ENCODE measurements at regions not wholly inside any gene's neighbourhood (a gene's known extent, or its start where the extent isn't known, plus 50 kb on each side); places are given as distances from the start of the nearest gene placed in this dataset.

DNA sequence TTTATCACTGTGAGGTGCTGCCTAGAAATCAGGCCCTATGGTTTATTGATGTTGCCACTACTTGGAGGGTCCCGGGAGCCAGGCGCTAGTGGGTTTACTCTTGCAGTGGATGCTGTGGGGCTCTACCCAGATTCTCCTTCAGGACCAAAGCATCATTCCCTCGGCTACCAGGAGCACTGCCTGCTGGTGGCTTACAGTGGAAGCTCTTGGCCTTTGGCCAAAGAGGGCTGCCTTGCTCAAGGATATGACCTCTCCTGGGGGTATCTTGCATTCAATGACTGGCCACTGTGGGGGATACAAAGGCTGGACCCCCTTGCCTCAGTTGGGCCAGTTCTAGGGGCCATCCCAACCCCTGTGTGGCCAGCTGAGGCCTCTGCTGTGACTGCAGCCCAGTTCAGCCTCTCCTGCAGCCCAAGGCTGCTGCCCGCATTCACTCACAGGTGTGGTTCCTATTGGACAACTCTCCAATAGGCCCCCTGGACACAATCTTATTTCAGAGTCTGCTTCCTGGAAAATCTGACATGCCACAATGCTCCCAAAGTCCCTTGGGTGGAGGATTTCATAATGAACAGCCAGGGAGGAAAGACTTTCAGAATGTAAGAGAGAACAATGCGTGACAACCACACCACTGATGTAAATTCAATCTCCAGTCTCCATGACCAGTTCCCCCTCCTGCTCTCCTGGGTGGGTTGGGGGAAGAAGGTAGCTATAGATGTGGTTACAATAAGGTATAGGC, 196.3 kb downstream of the SNX10 start:
- H3K27me3 ChIP-seq (ENCODE audit: insufficient read depth, low read length) = no peaks in the 10 kb centered on the region
- no peaks in the 10 kb centered on the region for H3K36me3 ChIP-seq (ENCODE audit: insufficient read depth, low read length)
- no peak overlapping the region for H3K27ac ChIP-seq (ENCODE audit: low read depth, low read length)
- no peaks in the 10 kb centered on the region for H3K79me2 ChIP-seq (ENCODE audit: insufficient read depth, low read length)
- H3K4me3 ChIP-seq (ENCODE audit: insufficient read depth, low read length) = no peak overlapping the region
- no peaks in the 10 kb centered on the region for H3K4me1 ChIP-seq (ENCODE audit: insufficient read depth, low read length)
- no peaks in the 10 kb centered on the region for H4K20me1 ChIP-seq (ENCODE audit: insufficient read depth, low read length)
- H3K9me3 ChIP-seq (ENCODE audit: low read depth, low read length) = no peaks in the 10 kb centered on the region
- H2AFZ ChIP-seq (ENCODE audit: low read length) = no peak overlapping the region
- no peak overlapping the region for H3K4me2 ChIP-seq (ENCODE audit: insufficient read depth, low read length)
- no peak for DNase-seq (ENCODE audit: insufficient read length, low spot score, missing footprints)
- TF ChIP-seq, protein P1, sequence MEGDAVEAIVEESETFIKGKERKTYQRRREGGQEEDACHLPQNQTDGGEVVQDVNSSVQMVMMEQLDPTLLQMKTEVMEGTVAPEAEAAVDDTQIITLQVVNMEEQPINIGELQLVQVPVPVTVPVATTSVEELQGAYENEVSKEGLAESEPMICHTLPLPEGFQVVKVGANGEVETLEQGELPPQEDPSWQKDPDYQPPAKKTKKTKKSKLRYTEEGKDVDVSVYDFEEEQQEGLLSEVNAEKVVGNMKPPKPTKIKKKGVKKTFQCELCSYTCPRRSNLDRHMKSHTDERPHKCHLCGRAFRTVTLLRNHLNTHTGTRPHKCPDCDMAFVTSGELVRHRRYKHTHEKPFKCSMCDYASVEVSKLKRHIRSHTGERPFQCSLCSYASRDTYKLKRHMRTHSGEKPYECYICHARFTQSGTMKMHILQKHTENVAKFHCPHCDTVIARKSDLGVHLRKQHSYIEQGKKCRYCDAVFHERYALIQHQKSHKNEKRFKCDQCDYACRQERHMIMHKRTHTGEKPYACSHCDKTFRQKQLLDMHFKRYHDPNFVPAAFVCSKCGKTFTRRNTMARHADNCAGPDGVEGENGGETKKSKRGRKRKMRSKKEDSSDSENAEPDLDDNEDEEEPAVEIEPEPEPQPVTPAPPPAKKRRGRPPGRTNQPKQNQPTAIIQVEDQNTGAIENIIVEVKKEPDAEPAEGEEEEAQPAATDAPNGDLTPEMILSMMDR (IDR thresholded peaks at IDR 0.05; ENCODE audit: extremely low read depth, low read depth, low read length) = no peak

DNA sequence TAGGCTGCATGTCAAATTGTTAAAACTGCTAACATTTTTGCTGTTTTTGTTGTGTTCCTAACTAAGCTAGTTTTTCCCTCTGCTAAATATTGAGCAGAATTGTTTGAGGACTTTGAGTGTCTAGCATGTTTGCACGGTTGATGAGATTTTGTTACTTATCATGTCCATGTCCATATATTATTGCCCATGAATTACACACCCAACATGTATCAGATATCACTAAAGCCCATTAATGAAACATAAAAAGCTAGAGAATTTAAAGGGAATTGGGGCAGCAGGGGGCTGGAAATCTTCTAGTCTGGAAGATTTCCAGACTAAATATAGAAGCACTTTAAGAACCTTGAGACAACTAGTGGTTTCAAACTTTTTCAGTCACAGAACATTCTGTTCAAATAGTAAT, 197.7 kb downstream of the SNX10 start:
- TF ChIP-seq, protein P1 (IDR thresholded peaks at IDR 0.05; ENCODE audit: extremely low read depth, low read depth, low read length) = no peak
- H3K27me3 ChIP-seq (ENCODE audit: insufficient read depth, low read length) = no peaks in the 10 kb centered on the region

DNA sequence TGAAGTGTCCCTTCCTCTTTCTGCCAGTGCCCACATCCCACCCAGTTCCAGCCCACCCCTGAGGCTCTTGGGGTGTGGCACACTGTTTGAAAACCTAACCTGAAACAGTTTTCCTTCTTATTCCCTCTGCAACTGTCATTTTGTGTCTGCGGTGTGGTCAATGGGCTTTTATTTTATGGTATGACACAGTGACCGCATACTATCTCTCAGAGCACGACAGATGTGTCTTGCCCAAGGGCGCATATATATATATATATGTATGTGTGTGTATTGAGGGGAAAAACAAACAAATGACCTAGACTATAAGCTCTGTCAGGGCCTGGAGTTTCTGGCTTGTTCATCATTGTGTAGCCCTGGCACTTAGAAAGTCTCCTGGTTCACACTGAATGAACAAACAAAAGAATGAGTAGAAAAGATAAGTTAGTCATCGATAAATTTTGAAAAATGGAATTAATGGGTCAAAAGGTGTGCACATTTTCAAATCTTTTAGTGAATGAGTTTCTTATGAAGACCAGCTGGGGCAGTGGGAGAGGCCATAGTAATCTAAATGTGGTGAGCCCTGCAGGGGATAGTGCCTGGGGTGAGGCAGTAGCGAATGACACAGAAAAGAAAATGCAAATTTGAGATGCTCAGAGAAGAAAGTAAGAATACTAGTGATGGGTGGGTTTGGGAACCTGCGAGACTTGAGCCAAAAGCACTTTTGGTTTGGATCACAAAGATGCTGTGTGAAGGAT, 198.4 kb downstream of the SNX10 start:
- no peaks in the 10 kb centered on the region for H3K79me2 ChIP-seq (ENCODE audit: insufficient read depth, low read length)
- no peak overlapping the region for H3K4me3 ChIP-seq (ENCODE audit: insufficient read depth, low read length)
- no peak overlapping the region for H3K27ac ChIP-seq (ENCODE audit: low read depth, low read length)
- TF ChIP-seq, protein P1 (IDR thresholded peaks at IDR 0.05; ENCODE audit: extremely low read depth, low read depth, low read length) = no peak
- H3K36me3 ChIP-seq (ENCODE audit: insufficient read depth, low read length) = no peaks in the 10 kb centered on the region
- H2AFZ ChIP-seq (ENCODE audit: low read length) = no peak overlapping the region
- no peaks in the 10 kb centered on the region for H3K9me3 ChIP-seq (ENCODE audit: low read depth, low read length)
- no peaks in the 10 kb centered on the region for H3K27me3 ChIP-seq (ENCODE audit: insufficient read depth, low read length)
- H4K20me1 ChIP-seq (ENCODE audit: insufficient read depth, low read length) = no peaks in the 10 kb centered on the region
- H3K4me2 ChIP-seq (ENCODE audit: insufficient read depth, low read length) = no peak overlapping the region
- H3K4me1 ChIP-seq (ENCODE audit: insufficient read depth, low read length) = no peaks in the 10 kb centered on the region
- DNase-seq (ENCODE audit: insufficient read length, low spot score, missing footprints) = no peak

More for the DNA sequence above, 197.7 kb downstream of the SNX10 start:
- DNase-seq (ENCODE audit: insufficient read length, low spot score, missing footprints) = no peak
- H4K20me1 ChIP-seq (ENCODE audit: insufficient read depth, low read length) = no peaks in the 10 kb centered on the region
- no peaks in the 10 kb centered on the region for H3K79me2 ChIP-seq (ENCODE audit: insufficient read depth, low read length)
- no peaks in the 10 kb centered on the region for H3K9me3 ChIP-seq (ENCODE audit: low read depth, low read length)
- H2AFZ ChIP-seq (ENCODE audit: low read length) = no peak overlapping the region
- H3K4me3 ChIP-seq (ENCODE audit: insufficient read depth, low read length) = no peak overlapping the region
- no peaks in the 10 kb centered on the region for H3K4me1 ChIP-seq (ENCODE audit: insufficient read depth, low read length)
- H3K4me2 ChIP-seq (ENCODE audit: insufficient read depth, low read length) = no peak overlapping the region
- no peaks in the 10 kb centered on the region for H3K36me3 ChIP-seq (ENCODE audit: insufficient read depth, low read length)
- H3K27ac ChIP-seq (ENCODE audit: low read depth, low read length) = no peak overlapping the region
